HEK293 (cell line): ENCODE measurements at regions not wholly inside any gene's neighbourhood (a gene's known extent, or its start where the extent isn't known, plus 50 kb on each side); places are given as distances from the start of the nearest gene placed in this dataset.

ENCODE experiments used
- CTCF ChIA-PET: fragments of 350-600 bp; formaldehyde crosslinking; extraction: SDS; loops from one replicate; lab custom pipeline; 2021; ENCODE audit warnings: antibody characterized with exemption; lab: Yijun Ruan, JAX
- POLR2A ChIA-PET: fragments of 300-600 bp; formaldehyde crosslinking; extraction: SDS; loops from one replicate; lab custom pipeline; 2020; ENCODE audit warnings: antibody characterized with exemption, inconsistent platforms; lab: Yijun Ruan, JAX
- H3K27ac ChIP-seq: fragments of 200-500 bp; sonication (Bioruptor generic); 2 replicates; pipeline ENCODE4 v1.5.1; 2014; ENCODE audit warnings: low read depth, low read length, control low read depth, inconsistent platforms; ENCODE audit errors: extremely low read depth
- H3K36me3 ChIP-seq, 2 experiments: fragments of 200-500 bp in 1 of 2; sonication (Bioruptor generic) in 1 of 2; 1 replicate in 1 of 2; 2 replicates in 1 of 2; pipeline ENCODE4 v1.5.1; 2014 to 2017; ENCODE audit warnings: inconsistent platforms in 2 of 2, low read length in 2 of 2; ENCODE audit not compliant: control insufficient read depth in 2 of 2, insufficient read depth in 1 of 2
- H3K4me1 ChIP-seq: fragments of 200-500 bp; sonication (Bioruptor generic); 2 replicates; pipeline ENCODE4 v1.5.1; 2014; ENCODE audit warnings: mild to moderate bottlenecking, low read length, inconsistent platforms; ENCODE audit not compliant: control insufficient read depth, insufficient read depth
- H3K4me3 ChIP-seq: 2 replicates; pipeline ENCODE4 v1.5.1; 2011; ENCODE audit warnings: low read depth, mild to moderate bottlenecking, control low read depth, low read length, moderate library complexity
- H3K9me3 ChIP-seq: fragments of 200-500 bp; sonication (Bioruptor generic); 2 replicates; pipeline ENCODE4 v1.5.1; 2014; ENCODE audit warnings: low read depth, low read length, inconsistent platforms; ENCODE audit not compliant: control insufficient read depth, insufficient read depth
- HOXC10 ChIP-seq: sonication (generic); formaldehyde crosslinking; IDR thresholded peaks from 2 replicates; pipeline ENCODE4 v1.8.1; 2023; ENCODE audit warnings: mild to moderate bottlenecking, missing genetic modification reagents
- KLF1 ChIP-seq: fragments of 450-650 bp; formaldehyde crosslinking; IDR thresholded peaks from 2 replicates; pipeline ENCODE4 v1.5.1; 2016; ENCODE audit warnings: missing biosample characterization, missing genetic modification characterization
- OSR2 ChIP-seq: fragments of 450-650 bp; formaldehyde crosslinking; IDR thresholded peaks from 2 replicates; pipeline ENCODE4 v1.5.1; 2016; ENCODE audit warnings: missing biosample characterization, missing genetic modification characterization
- SP2 ChIP-seq: fragments of 450-650 bp; formaldehyde crosslinking; IDR thresholded peaks from 2 replicates; pipeline ENCODE4 v1.5.1; 2016; ENCODE audit warnings: missing biosample characterization, missing genetic modification characterization
- ZNF114 ChIP-seq: fragments of 450-650 bp; formaldehyde crosslinking; IDR thresholded peaks from 2 replicates; pipeline ENCODE4 v1.5.0; 2017; ENCODE audit warnings: missing biosample characterization, missing genetic modification characterization
- ZNF146 ChIP-seq: fragments of 450-650 bp; formaldehyde crosslinking; IDR thresholded peaks from 2 replicates; pipeline ENCODE4 v1.5.1; 2016; ENCODE audit warnings: missing biosample characterization, missing genetic modification characterization
- ZNF169 ChIP-seq: fragments of 450-650 bp; formaldehyde crosslinking; IDR thresholded peaks from 2 replicates; pipeline ENCODE4 v1.5.1; 2016; ENCODE audit warnings: missing biosample characterization, missing genetic modification characterization
- ZNF37A ChIP-seq: fragments of 450-650 bp; IDR thresholded peaks from 2 replicates; pipeline ENCODE4 v1.5.1; 2018; ENCODE audit warnings: missing biosample characterization, missing genetic modification characterization
- ZNF404 ChIP-seq: fragments of 450-650 bp; formaldehyde crosslinking; IDR thresholded peaks from 2 replicates; pipeline ENCODE4 v1.5.1; 2017; ENCODE audit warnings: missing biosample characterization, missing genetic modification characterization
- ZNF596 ChIP-seq: fragments of 450-650 bp; IDR thresholded peaks from 2 replicates; pipeline ENCODE4 v1.5.0; 2018; ENCODE audit warnings: missing biosample characterization, mild to moderate bottlenecking, missing genetic modification characterization, moderate library complexity
- ZNF768 ChIP-seq: fragments of 450-650 bp; formaldehyde crosslinking; IDR thresholded peaks from 2 replicates; pipeline ENCODE4 v1.5.1; 2018; ENCODE audit warnings: missing biosample characterization, mild to moderate bottlenecking, missing genetic modification characterization
- ZNF777 ChIP-seq: fragments of 450-650 bp; formaldehyde crosslinking; IDR thresholded peaks from 2 replicates; pipeline ENCODE4 v1.5.1; 2017; ENCODE audit warnings: missing biosample characterization, missing genetic modification characterization, borderline replicate concordance
- TF ChIP-seq, protein P1 (sequence below): IDR thresholded peaks from 2 replicates; pipeline ENCODE4 v1.6.1; 2011; ENCODE audit warnings: mild to moderate bottlenecking, low read depth, low read length, borderline replicate concordance
- TF ChIP-seq, protein P2 (sequence below): fragments of 450-650 bp; formaldehyde crosslinking; IDR thresholded peaks from 2 replicates; pipeline ENCODE4 v1.5.1; 2016; ENCODE audit warnings: missing biosample characterization, missing genetic modification characterization
- TF ChIP-seq, protein P3 (sequence below): fragments of 450-650 bp; formaldehyde crosslinking; IDR thresholded peaks from 2 replicates; pipeline ENCODE4 v1.5.1; 2016; ENCODE audit warnings: missing biosample characterization, missing genetic modification characterization
- TF ChIP-seq, protein P4 (sequence below): fragments of 450-650 bp; formaldehyde crosslinking; IDR thresholded peaks from 2 replicates; pipeline ENCODE4 v1.5.1; 2017; ENCODE audit warnings: missing biosample characterization, missing genetic modification characterization

DNA sequence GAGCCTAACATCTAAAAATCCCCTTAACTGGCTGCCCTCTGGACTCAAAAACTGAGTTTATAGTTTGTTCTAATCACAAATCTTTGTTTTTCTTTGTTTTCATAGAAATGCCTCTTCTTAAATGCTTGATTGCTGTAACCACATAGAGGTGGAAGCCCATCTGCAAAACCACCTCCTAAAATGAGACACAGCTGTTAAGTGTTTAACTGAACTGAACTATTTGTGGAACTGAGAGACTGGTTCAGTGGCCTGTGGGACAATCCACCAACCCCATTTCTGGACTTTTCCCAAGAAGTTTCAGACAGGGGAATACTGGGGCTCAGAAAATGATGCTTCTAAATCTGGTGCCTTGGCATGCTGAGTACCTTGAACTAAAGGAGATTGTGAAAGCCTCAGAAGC, 50.9 kb upstream of the TM9SF2 start:
- no peaks in the 10 kb centered on the region for H3K4me1 ChIP-seq
- no peak overlapping the region for H3K27ac ChIP-seq
- H3K9me3 ChIP-seq: no peaks in the 10 kb centered on the region
- TF ChIP-seq SP2: no peak
- no peak for TF ChIP-seq ZNF777 (tag by site-specific recombination)
- TF ChIP-seq ZNF768: no peak
- TF ChIP-seq, protein P1, sequence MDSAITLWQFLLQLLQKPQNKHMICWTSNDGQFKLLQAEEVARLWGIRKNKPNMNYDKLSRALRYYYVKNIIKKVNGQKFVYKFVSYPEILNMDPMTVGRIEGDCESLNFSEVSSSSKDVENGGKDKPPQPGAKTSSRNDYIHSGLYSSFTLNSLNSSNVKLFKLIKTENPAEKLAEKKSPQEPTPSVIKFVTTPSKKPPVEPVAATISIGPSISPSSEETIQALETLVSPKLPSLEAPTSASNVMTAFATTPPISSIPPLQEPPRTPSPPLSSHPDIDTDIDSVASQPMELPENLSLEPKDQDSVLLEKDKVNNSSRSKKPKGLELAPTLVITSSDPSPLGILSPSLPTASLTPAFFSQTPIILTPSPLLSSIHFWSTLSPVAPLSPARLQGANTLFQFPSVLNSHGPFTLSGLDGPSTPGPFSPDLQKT: no peak
- TF ChIP-seq ZNF37A (tag by site-specific recombination): no peak
- TF ChIP-seq, protein P2, sequence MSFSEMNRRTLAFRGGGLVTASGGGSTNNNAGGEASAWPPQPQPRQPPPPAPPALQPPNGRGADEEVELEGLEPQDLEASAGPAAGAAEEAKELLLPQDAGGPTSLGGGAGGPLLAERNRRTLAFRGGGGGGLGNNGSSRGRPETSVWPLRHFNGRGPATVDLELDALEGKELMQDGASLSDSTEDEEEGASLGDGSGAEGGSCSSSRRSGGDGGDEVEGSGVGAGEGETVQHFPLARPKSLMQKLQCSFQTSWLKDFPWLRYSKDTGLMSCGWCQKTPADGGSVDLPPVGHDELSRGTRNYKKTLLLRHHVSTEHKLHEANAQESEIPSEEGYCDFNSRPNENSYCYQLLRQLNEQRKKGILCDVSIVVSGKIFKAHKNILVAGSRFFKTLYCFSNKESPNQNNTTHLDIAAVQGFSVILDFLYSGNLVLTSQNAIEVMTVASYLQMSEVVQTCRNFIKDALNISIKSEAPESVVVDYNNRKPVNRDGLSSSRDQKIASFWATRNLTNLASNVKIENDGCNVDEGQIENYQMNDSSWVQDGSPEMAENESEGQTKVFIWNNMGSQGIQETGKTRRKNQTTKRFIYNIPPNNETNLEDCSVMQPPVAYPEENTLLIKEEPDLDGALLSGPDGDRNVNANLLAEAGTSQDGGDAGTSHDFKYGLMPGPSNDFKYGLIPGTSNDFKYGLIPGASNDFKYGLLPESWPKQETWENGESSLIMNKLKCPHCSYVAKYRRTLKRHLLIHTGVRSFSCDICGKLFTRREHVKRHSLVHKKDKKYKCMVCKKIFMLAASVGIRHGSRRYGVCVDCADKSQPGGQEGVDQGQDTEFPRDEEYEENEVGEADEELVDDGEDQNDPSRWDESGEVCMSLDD (tag by site-specific recombination): no peak
- TF ChIP-seq, protein P3, sequence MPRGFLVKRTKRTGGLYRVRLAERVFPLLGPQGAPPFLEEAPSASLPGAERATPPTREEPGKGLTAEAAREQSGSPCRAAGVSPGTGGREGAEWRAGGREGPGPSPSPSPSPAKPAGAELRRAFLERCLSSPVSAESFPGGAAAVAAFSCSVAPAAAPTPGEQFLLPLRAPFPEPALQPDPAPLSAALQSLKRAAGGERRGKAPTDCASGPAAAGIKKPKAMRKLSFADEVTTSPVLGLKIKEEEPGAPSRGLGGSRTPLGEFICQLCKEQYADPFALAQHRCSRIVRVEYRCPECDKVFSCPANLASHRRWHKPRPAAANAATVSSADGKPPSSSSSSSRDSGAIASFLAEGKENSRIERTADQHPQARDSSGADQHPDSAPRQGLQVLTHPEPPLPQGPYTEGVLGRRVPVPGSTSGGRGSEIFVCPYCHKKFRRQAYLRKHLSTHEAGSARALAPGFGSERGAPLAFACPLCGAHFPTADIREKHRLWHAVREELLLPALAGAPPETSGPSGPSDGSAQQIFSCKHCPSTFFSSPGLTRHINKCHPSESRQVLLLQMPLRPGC (tag by site-specific recombination): no peak
- no peak for TF ChIP-seq HOXC10 (CRISPR knock-in tag)
- TF ChIP-seq ZNF404: no peak
- TF ChIP-seq ZNF596 (tag by site-specific recombination): no peak
- no peak for TF ChIP-seq KLF1 (tag by site-specific recombination)
- no peak for TF ChIP-seq ZNF169 (tag by site-specific recombination)
- no peak for TF ChIP-seq OSR2 (tag by site-specific recombination)
- no peak for TF ChIP-seq ZNF146 (tag by site-specific recombination)
- TF ChIP-seq, protein P4, sequence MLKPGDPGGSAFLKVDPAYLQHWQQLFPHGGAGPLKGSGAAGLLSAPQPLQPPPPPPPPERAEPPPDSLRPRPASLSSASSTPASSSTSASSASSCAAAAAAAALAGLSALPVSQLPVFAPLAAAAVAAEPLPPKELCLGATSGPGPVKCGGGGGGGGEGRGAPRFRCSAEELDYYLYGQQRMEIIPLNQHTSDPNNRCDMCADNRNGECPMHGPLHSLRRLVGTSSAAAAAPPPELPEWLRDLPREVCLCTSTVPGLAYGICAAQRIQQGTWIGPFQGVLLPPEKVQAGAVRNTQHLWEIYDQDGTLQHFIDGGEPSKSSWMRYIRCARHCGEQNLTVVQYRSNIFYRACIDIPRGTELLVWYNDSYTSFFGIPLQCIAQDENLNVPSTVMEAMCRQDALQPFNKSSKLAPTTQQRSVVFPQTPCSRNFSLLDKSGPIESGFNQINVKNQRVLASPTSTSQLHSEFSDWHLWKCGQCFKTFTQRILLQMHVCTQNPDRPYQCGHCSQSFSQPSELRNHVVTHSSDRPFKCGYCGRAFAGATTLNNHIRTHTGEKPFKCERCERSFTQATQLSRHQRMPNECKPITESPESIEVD: no peak
- no peak for TF ChIP-seq ZNF114 (tag by site-specific recombination)
- ChIA-PET POLR2A (no interaction called here), CTCF (interaction anchor here (0.6 to 2.0 kb wide), 2 partner anchors 14 to 1434 kb away, joined by 3 to 11 read pairs; no protein-coding TSS in a partner anchor)
- no peaks in the 10 kb centered on the region for H3K36me3 ChIP-seq
- no peak overlapping the region for H3K4me3 ChIP-seq
